HG03175 (cell line): ENCODE measurements at regions not wholly inside any gene's neighbourhood (a gene's known extent, or its start where the extent isn't known, plus 50 kb on each side); places are given as distances from the start of the nearest gene placed in this dataset.
"Not testable (repeated sequence)": the region's sequence is repeated elsewhere in the genome, so short reads cannot be mapped to it uniquely, and the experiment has no call there.

Experiments used
- ATAC-seq: cut with Tn5 transposase; IDR thresholded peaks from one replicate; pipeline ENCODE4 v1.9.1; 2021; ENCODE audit warnings: mild to moderate bottlenecking, moderate library complexity; ENCODE audit not compliant: unreplicated experiment

DNA sequence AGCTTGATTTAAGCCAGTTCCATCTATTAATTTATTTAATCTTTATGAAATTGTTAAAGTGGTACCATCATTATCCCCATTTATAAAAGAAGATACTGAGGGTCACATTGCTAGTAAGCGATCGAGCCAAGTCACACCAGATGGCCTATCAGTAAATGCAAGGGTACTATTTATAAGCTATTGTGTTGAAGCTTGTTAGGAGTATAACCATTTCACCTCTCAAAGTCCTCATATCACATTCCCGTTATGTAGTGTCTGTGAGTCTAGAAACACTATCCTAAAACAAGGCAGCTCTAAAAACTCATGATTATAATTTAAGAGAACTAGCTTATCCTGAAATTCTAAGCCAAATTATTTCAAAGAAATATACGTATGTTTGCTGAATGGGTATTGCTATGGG, 1161.8 kb downstream of the EFNA5 start:
- ATAC-seq: no peak

DNA sequence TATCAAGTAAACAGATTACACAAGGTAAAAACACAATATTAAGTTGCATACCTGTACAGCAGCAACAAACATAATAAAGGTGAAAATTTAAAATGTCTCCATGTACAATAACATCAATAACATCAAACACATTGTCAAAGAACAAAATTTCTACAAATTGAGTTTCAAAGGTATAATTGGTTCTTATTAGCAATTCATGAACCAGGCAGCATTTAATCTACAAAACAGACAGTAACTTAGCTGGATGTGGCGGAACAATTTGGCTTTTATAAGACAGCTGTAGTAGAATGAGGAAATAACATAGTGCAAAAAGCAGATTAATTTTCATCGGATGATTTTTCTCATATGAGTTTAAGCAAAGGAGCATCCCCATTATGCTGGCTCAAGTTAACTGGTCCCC, 1176.8 kb downstream of the EFNA5 start:
- ATAC-seq: no peak

DNA sequence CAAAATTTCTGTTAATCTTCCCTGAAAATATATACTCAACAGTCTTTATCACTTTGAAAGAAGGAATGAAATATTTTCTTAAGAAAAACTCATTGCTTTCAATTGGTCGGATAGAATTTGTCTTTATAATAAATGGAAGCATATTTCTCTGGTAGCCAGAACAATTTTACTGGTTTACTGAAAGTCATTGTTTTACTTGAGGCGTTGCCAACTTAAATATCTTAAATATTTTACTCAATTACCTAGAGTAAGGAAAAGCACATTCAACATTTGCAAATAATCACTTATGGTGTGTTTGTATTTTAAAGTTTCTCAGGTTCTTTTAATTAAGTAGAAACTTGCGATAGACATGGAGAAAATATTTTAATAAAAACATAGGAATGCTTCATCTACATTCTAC, 1181.7 kb downstream of the EFNA5 start:
- no peak for ATAC-seq

DNA sequence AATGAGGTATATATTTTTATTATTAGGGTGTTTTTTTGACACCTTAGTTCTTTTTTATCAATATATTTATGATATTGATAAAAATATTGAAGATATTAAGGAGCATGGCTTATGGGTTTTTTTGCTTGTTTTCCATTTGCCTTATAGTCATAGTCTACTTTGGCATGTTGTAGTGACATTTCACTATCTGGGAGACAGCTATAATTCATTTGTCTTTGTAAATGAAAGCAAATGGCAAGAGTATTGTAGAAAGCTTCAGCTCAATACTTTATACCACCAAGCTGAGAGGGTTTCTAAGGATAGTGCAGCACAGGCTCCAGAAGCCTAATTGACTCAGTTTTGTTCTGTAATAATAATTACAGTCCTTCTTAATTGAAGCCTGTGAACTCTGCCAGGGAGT, 1182.3 kb downstream of the EFNA5 start:
- ATAC-seq: no peak

DNA sequence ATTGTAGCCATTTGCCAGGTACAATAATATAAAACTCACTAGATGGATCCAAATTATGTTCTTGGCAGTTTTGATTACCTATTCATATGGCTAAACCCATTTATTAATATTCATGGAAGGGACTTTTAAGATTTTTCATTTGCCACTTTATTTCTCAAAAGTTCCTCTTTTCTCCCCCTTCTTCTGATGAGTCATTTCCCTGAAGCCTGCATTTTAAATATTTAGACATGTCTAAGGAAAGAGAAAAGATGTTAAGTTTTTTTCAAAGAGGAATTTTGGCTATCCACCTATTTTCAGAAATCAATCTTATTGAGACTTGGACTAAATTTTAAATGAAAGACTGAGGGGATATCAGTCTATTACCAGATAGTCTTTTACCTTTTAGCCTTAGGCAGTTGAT, 1189.4 kb downstream of the EFNA5 start:
- ATAC-seq: no peak

DNA sequence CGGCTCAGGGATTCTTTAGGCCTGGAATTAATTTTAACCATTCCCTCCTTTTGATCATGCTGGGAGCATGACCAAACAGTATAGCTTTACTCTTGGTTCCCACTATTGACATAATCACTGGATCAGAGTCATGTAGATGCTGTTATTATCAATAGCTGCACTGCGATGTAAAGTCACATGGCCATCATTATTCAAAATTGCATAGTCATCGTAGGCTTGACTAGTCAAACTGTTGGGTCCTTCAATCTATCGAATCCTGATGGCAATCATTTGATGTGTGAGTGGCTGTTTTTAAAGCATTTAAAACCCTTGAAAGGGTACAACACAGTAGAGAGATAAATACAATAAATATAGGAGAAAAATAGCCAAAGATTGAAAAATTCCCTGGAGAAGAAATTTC, 1194.1 kb downstream of the EFNA5 start:
- no peak for ATAC-seq

DNA sequence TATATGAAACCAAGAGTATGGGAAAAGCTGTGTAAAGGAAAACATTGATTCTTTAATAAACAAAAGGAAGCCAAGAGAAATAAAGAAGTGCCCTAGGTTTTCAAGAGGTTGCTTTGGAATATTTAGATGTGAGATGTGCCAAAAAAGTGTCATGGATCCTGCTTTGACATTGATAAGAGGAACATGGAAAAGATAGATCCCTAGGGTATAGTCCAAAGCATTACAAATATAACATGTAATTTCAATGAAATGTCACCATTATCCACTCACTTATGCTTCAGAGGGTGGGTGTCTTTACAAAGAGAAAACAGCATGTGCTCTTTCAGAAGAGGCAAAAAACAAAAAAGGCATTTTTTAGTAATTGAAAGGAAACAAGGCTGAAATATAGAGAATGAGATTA, 1196.7 kb downstream of the EFNA5 start:
- ATAC-seq: no peak

DNA sequence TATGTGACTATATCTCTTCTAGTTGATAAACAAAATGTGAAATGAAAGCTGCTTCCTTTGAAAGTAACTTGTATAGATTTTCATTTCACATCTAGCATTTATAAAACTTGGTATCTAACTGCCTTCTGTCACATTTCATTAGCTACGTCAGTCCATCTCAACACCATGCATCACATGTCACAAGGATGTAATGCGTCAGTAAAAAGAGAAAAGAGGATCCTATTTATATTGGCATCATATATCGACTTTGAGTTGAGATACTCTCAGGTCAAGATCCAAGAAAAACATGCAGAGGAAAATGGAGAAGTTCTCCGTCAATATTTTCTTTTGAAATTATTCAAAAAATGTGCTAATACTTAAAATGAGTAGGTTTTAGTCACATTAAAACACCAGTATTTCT, 1211.2 kb downstream of the EFNA5 start:
- ATAC-seq: no peak

DNA sequence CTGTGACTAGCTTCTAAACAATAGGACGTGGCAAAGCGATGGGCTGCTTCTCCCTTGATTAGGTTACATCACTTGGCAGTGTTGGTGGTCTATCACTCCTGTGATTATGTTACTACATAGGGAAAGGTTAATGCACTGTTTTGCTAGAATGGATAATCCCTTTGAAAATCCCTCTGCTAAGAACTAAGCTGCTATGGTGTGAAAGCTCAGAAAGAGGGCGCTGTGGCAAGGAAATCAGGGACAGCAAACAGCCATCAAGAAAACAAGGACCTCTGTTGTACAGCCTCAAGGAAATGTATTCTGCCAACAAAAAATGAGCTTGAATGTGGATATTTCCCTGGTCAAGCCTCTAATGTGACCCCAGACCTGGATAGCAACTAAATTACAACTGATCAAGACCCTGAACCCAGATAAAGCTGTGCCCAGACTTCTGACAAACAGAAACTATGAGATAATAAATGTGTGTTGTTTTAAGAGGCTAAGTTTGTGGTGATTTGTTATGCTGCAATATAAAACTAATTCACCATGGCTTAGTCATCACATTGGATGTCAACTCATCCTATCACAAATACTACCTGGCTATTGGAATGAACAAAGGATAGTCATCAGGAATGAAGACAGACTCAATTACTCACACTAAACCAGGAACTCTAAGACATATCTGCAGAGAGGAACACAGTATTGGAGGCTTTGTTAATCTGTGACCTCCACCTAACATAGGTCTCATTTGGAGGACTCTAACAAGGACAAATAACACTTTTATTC, 1215.9 kb downstream of the EFNA5 start:
- no peak for ATAC-seq

DNA sequence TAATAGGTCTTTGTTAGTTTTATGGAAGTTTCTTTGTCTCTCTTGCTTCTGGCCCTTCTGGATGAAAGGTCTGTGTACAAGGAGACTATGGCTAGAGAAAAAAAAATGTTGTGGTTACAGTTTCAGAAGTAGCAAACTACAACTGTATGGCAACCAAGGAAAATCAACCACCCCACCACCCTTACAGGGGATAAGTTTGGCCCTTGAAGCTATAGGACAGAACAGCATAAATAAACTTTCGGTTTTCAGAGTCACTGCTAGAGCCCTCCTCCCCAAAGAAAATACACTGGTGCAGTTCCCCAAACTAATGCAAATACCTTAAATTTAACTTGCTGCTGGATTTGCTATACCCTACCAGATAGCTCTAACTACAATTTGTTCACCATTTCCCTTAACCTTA, 1216.7 kb downstream of the EFNA5 start:
- no peak for ATAC-seq

DNA sequence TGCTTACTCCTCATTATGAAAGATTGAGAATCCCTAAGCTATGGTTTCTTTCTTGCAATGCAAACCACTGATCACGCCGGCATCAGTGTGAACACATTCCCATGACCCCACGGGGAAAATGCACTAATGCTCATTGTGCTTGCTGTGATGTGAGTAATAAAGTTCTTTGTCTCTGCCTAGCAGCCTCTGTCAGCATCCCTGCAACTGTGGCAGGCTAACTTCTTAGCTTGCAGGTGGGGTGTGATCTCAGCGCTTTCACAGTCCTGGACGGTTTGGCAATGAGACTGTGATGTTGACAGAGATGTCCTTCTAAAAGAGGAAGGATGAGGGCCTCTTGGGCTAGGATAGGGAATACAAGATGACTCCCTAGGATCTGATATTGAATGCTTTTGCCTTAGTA, 1218.7 kb downstream of the EFNA5 start:
- no peak for ATAC-seq

DNA sequence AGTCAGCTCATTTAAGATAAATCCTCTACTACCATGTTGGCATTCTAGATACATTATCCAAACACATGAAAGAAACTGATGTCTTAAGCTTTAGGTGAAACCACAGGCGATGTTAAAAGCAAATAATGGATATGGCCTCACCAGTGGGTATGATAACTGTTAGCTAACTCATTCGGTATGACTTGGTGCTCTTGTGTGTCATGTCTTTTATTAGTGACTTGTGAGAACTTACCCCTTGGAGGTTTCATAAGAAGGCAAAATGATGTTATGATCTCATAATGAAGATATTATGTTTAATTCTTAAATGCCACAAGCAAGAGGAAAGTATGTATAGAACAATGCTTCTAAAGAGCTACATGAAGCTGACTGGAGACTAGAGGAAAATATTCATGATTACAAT, 1227.0 kb downstream of the EFNA5 start:
- ATAC-seq: no peak

DNA sequence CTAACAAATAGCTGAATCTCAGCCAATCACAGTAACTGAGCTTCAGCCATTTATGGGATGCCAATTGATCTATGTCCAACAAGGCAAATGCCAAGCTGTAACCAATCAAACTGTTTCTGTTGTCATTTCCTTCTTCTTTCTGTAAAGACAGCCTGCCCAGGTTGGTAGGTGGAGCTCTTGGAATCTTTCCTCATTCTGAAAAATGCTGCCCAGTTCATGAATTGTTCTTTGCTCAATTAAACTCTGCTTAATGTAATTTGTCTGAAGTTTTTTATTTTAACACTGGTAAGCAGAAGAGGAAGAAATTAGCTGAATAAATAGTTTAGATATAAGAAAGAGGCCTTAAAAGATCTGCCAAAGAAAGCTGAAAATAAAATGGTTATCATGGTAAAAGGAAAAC, 1235.6 kb downstream of the EFNA5 start:
- ATAC-seq: no peak

DNA sequence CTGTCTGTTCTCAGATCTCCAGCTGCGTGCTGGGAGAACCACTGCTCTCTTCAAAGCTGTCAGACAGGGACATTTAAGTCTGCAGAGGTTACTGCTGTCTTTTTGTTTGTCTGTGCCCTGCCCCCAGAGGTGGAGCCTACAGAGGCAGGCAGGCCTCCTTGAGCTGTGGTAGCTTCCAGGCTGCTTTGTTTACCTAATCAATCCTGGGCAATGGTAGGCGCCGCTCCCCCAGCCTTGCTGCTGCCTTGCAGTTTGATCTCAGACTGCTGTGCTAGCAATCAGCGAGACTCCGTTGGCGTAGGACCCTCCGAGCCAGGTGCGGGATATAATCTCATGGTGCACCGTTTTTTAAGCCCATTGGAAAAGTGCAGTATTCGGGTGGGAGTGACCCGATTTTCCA, 1240.0 kb downstream of the EFNA5 start:
- ATAC-seq: not testable (repeated sequence)

DNA sequence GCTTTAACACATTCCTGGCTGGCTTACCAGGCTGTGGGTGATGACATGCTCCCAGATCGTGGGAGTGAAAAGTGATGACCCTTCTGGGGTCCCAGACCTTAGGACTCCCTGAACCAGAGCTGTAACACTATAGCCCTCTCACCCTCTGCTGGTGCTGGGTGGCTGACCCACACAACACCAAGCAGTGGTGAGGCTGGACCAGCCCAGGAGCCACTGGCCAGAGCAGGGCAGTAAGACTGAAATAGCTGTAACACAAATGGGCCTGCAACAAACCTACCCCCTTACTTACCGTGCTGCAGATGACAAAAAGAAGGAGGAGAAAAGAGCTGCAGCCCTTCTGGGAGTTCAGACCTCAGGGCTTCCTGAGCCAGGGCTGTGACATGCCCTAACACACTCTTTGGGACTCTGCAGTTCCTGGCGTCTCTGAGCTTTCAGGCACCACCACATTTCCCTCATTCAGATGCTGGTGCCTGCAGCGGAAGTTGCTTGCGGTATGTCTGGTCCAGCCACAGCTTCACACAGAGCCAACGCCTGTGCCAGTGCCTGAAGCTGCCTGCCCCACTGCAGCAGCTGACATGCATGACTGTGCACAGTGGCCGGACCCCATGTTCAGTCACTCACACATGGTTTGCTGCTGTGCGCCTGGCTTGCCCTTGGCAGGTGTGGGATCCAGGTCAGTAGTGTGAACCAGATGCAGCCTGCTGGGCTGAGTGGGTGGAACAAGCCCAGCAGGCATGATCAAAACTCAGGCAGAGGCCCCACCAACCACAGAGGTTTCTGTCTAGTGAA, 1247.4 kb downstream of the EFNA5 start:
- no peak for ATAC-seq

DNA sequence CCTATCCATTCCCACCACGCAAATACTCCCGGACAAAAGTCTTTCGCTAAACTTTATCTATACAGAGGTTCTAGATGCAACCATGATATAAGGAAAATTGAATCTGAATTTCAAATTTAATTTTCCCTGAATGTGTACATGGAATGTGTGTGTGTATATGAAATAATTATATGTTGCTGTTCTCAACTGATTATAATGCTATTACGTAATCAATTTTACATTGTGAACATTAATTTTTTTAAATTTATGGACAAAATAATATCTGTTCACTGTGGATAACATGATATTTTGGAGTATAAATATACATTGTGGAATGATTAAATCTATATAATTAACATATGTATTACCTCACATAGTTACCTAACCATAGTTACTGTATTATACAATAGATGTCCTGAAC, 1250.6 kb downstream of the EFNA5 start:
- ATAC-seq: no peak

DNA sequence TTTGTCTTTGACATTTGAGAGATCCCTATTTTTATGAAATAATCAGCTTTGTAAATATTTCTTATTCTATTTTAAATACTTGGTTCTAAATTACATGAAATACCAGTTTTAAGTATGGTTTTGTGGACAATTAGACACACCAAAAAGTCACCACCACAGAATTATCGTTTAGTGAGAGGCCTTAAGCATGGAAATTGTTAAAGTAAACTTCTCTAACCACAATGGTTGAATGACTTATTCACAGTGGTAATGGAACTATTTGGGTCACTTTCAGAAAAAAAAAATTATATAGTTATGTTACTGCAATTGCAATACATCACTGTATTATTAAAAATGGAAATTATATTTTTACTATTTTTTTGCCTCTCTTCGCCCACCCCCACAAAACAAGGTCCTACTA, 1252.5 kb downstream of the EFNA5 start:
- ATAC-seq: no peak

DNA sequence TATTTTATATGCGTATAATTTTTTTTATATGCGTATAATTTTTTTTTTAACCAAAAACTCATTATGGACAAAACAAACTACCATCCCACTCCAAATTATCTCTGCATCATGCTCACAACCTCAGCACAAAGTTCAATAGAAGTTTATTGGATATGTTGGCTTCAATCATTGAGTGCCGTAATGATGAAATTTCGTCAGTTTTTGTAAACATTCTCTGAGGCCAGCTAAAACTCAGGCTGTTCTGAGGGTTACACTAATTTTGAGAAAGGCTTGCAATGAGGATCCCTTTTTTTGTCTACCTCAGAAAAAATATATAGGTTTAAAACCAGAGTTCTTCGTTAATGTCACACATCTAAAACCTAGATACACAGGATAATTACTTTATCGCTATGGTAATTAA, 1253.2 kb downstream of the EFNA5 start:
- no peak for ATAC-seq

DNA sequence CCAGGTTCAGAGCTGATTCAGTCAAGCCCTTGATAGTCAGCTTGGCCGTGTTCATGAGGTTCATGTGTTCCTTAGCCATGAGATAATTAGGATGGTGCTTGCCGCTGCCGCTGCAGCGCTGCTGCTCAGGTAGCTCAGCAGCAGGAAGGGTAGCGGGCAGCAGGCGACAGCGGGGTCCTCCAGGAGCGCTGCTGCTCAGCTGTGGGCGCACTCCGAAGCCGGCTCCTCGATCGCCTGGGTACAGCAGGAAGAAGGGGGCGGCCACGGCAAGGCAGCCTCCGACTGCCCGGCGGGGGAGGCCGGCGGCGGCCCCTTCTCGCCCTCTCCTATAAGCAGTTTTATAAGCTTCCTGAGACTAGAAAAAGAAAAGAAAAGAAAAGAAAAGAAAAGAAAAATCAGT, 1253.6 kb downstream of the EFNA5 start:
- no peak for ATAC-seq

DNA sequence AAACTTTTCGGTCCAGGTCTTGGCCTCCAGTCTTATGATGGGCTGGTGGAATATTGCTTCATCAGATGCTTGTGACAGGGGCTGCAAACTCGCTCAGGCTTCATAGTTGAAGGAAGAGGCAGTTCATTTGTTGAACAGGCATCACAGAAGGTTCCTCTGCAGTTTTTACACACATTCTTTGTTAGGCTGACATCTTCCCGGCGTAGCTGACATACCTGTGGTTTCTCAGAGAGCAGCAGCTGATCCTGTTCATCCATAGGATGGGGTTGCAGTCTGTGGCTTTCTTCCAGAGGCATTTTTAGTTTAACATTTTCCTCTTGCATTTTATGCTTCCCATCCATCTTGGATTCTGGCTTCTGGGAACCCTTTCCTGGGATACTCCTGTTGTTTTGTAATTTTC, 1255.2 kb downstream of the EFNA5 start:
- no peak for ATAC-seq

DNA sequence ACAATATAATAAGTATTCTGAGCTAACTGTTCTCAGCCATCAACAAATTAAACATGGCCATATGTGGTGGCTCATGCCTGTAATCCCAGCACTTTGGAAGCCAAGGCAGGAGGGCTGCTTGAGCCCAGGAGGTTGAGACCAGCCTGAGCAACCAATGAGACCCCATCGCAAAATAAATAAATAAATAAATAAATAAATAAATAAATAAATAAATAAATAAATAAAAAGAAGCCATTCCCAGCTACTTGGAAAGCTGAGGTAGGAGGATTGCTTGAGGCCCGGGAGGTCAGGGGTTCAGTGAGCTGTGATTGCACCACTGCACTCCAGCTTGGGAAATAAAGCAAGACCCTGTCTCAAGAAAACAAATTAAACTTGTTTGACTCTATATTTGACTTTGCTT, 1256.4 kb downstream of the EFNA5 start:
- no peak for ATAC-seq

DNA sequence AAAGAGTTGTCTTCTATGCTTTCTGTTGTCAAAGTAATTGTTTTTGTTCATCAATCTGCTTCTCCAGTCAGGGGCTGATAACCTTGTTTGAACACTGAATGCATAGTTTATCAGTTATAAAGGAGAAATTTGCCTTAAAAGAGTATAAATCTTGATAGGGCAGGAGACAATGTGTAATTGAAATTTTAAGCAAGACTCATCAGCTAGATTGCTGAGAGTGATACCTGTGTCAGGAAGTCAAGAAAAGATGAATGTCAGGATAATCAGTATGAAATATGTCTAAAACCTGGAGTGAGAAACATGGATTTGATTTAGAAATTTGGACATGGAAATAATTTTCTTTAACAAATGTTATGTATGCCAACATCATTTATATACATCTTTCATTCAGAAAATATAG, 1258.1 kb downstream of the EFNA5 start:
- ATAC-seq: no peak

DNA sequence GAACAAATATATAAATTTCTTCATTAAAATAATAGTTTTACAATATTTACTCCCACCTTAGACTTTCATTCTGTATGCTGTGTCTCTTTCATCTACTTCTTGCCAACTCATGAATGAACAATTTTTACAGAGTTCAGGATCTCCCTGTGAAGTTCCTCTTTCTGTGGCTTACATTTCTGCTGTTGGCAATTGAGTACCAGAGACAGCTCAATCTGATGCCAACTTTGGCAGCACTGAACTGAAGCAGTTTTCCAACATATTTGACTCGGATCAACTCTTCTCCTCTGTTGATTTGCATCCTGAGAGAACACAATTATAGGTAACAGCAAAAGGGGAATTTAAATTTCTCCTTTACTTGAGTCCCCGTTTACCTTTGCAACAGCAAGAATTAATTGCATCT, 1262.2 kb downstream of the EFNA5 start:
- ATAC-seq: no peak
